ENCODE measurements at regions not wholly inside any gene's neighbourhood (a gene's known extent, or its start where the extent isn't known, plus 50 kb on each side); places are given as distances from the start of the nearest gene placed in this dataset.

GRCh38 chr1:218501161-218501560 lies 156.0 kb downstream of the TGFB2 start:
- no peak for FAIRE-seq
- Histone ChIP-seq H3K79me2 (ENCODE audit: control insufficient read depth, insufficient read depth, low read length) (no peaks in the 10 kb centered on the region), H3K4me3 (no peak overlapping the region), H4K20me1 (replicated peaks; ENCODE audit: control insufficient read depth, insufficient read depth, low read length) (no peaks in the 10 kb centered on the region), H3K36me3 (ENCODE audit: control insufficient read depth, insufficient read depth, low read length) (no peaks in the 10 kb centered on the region), H3K9ac (ENCODE audit: insufficient read depth in 1 of 2, low read depth in 2 of 2, low read length in 2 of 2) (no peak overlapping the region), H3K27ac (ENCODE audit: extremely low read depth, low read depth, low read length) (no peak overlapping the region), H3K27me3 (ENCODE audit: control insufficient read depth in 2 of 2, insufficient read depth in 2 of 2, low read length in 2 of 2) (no peaks in the 10 kb centered on the region), H3K4me2 (ENCODE audit: insufficient read depth, low read length) (no peak overlapping the region), H3K9me3 (replicated peaks; ENCODE audit: control insufficient read depth, insufficient read depth, low read depth, low read length) (no peaks in the 10 kb centered on the region), H3K9me1 (ENCODE audit: control insufficient read depth, insufficient read depth, low read length) (no peaks in the 10 kb centered on the region), H3K4me1 (replicated peaks in 1 of 2; ENCODE audit: control insufficient read depth in 2 of 2, insufficient read depth in 2 of 2, low read length in 2 of 2) (no peaks in the 10 kb centered on the region), H2AFZ (ENCODE audit: low read depth, low read length) (no peak overlapping the region)
- intact Hi-C loops (cut with micrococcal nuclease) (no loop called here), in situ Hi-C loops (cut with MboI) (no loop called here)
- ChIA-PET CTCF (ENCODE audit: low intra/inter-chr PET ratio) (no interaction called here), POLR2A (no interaction called here)
- no peak for ATAC-seq
- no TSS peak for BruUV-seq (replicated peaks)
- no peak for DNase-seq (ENCODE audit: extremely low read depth in 1 of 4, low spot score in 3 of 4)
- 0% methylated on average over 5 of the region's 5 CpGs for WGBS (ENCODE audit: insufficient coverage, low coverage, missing lambda C conversion rate)
- TF ChIP-seq ZNF184 (CRISPR knock-in tag; IDR thresholded peaks at IDR 0.05), result no peak
- TF ChIP-seq KDM5B (IDR thresholded peaks at IDR 0.05; ENCODE audit: insufficient replicate concordance, low read depth, low read length), result no peak
- TF ChIP-seq ZNF121 (CRISPR knock-in tag; conservative IDR thresholded peaks at IDR 0.05), result no peak
- no peak for TF ChIP-seq C11orf30 (IDR thresholded peaks at IDR 0.05; ENCODE audit: low read depth)
- TF ChIP-seq ZNF592 (IDR thresholded peaks at IDR 0.05), result no peak
- no peak for TF ChIP-seq ATF3 (IDR thresholded peaks at IDR 0.05)
- TF ChIP-seq ATF3 (CRISPR knock-in tag; conservative IDR thresholded peaks at IDR 0.05), result no peak
- TF ChIP-seq ZBTB7A (IDR thresholded peaks at IDR 0.05; ENCODE audit: borderline replicate concordance, control insufficient read depth, low read depth, low read length), result no peak
- TF ChIP-seq TCF15 (CRISPR knock-in tag; IDR thresholded peaks at IDR 0.05), result no peak
- TF ChIP-seq RBM14 (IDR thresholded peaks at IDR 0.05; ENCODE audit: borderline replicate concordance, insufficient read depth, low read depth, low read length), result no peak
- no peak for TF ChIP-seq ZNF395 (CRISPR knock-in tag; IDR thresholded peaks at IDR 0.05)
- no peak for TF ChIP-seq NFE2L1 (tag; IDR thresholded peaks at IDR 0.05; ENCODE audit: borderline replicate concordance, low read depth)
- TF ChIP-seq MAFF (IDR thresholded peaks at IDR 0.05; ENCODE audit: low read length), result no peak
- no peak for TF ChIP-seq ARID3A (IDR thresholded peaks at IDR 0.05; ENCODE audit: borderline replicate concordance, low read depth, low read length)
